ENCODE measurements at regions not wholly inside any gene's neighbourhood (a gene's known extent, or its start where the extent isn't known, plus 50 kb on each side); places are given as distances from the start of the nearest gene placed in this dataset.

GRCh38 chr6:139823099-139823807 is 448.8 kb upstream of the CITED2 start:
- no peak for DNase-seq (ENCODE audit: low read depth in 2 of 3, low spot score in 2 of 3)

GRCh38 chr6:139821676-139822223 is 447.3 kb upstream of the CITED2 start:
- no peak for DNase-seq (ENCODE audit: low read depth in 2 of 3, low spot score in 2 of 3)

DNA sequence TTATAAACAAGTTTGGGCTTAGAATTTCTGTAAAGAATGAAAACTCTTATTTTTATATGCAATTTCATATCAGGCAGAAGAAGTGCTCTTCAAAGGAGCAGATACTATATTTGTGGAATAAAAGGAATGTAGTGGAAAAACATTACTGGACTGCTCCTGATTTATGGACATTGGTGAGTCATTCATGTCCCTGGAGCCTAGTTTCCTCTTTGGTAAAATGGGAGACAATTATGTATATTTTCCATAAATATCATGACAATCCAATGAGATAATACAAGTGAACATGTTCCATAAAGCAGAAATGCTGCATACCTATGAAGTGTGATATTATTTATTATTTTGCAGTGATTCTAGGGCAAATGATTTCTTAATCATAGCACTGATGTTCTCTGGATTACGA is 445.8 kb upstream of the CITED2 start:
- DNase-seq (ENCODE audit: low read depth in 2 of 3, low spot score in 2 of 3): no peak

GRCh38 chr6:139819776-139820175 is 445.3 kb upstream of the CITED2 start:
- no peak for DNase-seq (ENCODE audit: low read depth in 2 of 3, low spot score in 2 of 3)

DNA sequence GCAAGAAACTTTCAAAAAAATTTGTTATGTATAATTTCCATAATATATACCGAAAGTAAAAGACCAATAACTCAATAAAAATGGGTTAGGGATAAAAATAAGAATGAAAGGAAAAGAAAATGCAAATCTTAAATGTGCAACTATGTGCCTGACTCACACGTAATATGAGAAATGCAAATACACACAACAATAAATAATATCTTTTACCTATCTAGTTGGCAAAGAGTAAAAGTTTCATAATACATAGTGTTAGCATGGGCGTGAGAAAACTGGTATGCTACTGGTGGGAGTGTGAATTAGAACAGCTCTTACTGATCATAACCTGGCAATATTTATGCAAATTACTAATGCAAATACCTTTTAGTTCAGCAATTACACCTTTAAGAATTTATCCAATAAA is 438.5 kb upstream of the CITED2 start:
- DNase-seq (ENCODE audit: low read depth in 2 of 3, low spot score in 2 of 3): no peak

GRCh38 chr6:139801571-139802321 is 427.3 kb upstream of the CITED2 start:
- DNase-seq (ENCODE audit: low read depth in 2 of 3, low spot score in 2 of 3): no peak

- DNase-seq (ENCODE audit: low read depth in 2 of 3, low spot score in 2 of 3): no peak
Observed at GRCh38 chr6:139800837-139801236, 426.4 kb upstream of the CITED2 start.

GRCh38 chr6:139790527-139790926 is 416.1 kb upstream of the CITED2 start:
- no peak for DNase-seq (ENCODE audit: low read depth in 2 of 3, low spot score in 2 of 3)

DNA sequence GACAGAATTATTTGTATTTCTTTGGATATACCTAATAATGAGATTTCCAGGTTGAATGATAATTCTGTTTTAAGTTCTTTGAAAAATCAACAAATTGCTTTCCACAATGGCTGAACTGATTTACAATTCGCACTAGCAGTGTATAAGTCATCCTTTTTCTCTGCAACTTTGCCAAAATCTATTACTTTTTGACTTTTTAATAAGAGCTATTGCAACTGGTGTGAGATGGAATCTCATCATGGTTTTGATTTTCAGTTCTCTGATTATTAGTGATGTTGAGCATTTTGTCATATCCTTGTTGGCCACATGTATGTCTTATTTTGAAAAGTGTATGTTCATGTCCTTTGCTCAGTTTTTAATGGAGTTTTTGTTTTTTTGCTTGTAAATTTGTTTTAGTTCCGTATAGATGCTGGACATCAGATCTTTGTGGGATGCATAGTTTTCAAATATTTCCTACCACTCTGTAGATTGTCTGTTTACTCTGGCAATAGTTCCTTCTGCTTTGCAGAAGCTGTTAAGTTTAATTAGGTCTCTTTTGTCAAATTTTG is 409.8 kb upstream of the CITED2 start:
- DNase-seq (ENCODE audit: low read depth in 2 of 3, low spot score in 2 of 3): no peak

DNA sequence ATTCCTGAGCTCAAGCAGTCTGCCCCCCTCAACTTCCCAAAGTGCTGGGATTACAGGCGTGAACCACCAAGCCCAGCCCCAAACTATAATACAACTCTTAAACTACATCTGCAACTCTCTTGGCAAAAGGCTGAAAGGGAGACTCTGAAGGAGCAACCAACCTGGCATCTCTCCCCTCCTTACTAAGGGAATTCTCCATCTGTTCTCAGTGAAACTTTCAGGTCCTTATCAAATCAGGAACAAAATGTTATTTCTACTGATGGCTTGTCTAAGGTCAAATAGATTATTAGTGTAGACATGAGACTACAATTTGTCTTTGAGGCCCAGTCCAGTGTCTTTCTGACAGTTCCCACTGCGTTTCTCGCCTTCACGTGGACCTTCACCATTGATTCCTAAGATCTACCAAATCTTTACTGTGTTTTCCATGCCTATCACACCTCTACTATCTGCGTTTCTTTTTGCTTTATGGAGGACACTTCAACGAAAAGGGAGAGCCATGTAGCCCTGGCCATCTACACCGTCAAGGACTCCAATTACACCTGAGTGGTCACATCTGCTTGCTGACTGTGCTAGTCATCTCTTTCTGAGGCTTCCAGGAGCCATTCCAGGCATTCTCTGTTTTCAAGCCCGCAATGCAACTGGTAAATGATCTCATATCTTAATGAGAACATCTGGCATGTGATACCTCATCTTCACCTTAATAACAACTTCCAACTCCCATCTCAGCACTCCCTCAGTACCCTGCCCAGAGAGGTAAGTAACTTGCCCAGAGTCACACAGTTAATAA is 405.7 kb upstream of the CITED2 start:
- DNase-seq (ENCODE audit: low read depth in 2 of 3, low spot score in 2 of 3): no peak

- DNase-seq (ENCODE audit: low read depth in 2 of 3, low spot score in 2 of 3): no peak
Observed at GRCh38 chr6:139778688-139779087, 404.2 kb upstream of the CITED2 start.

GRCh38 chr6:139778106-139778505 is 403.7 kb upstream of the CITED2 start:
- DNase-seq (ENCODE audit: low read depth in 2 of 3, low spot score in 2 of 3): no peak

DNA sequence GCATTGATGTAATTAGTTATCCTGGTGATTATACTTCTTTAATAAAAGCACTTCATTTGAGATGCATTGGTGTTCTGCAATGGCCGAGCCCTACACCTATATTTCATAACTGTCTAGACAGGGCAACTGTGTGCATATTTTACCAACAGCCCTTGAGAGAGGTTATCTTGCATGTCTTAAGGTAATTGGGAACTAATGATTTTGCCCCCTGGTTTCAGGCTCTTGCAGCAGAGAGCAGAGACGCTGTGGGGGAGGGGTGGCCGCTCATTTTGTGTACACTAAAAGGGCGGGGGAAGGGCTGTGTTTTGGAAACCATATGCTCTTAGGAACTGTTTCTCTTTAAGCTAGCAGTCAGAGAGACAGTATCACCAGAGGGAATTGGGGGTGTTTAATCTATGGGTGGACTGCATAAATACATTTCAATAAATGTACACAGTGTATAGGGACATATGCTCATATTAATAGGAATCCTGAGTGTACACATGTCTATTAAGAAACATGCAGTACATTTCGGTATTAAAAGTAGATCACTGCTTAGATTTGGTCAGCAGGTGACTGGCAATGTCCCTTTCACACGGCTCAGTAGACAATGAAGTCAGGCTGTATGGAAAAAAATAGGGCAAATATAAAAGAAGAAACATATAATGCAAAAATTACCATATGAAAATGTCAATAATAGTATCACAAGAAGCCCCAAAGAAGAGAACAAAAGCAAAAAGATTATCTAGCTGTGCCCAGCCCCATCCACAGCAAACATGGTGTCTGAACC is 402.9 kb upstream of the CITED2 start:
- DNase-seq (ENCODE audit: low read depth in 2 of 3, low spot score in 2 of 3): no peak

DNA sequence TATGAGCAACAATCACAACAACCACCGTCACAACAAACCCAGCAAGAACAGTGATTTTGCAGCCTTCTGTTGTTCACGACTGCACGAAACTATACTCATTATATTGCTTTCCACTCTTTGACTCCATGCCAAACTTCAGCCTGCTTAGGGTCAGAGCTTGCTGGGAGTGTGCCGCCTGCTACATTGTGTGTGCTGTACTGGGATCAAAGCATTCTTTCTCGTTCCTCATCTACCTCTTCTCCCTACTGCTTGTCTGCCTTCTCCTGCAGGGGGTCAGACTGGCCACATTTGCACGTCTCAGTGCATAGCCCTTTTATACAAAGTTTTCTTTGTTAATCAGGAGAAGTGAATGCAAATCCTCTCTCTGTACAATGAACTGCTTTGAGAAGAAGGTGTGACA is 401.6 kb upstream of the CITED2 start:
- no peak for DNase-seq (ENCODE audit: low read depth in 2 of 3, low spot score in 2 of 3)

DNA sequence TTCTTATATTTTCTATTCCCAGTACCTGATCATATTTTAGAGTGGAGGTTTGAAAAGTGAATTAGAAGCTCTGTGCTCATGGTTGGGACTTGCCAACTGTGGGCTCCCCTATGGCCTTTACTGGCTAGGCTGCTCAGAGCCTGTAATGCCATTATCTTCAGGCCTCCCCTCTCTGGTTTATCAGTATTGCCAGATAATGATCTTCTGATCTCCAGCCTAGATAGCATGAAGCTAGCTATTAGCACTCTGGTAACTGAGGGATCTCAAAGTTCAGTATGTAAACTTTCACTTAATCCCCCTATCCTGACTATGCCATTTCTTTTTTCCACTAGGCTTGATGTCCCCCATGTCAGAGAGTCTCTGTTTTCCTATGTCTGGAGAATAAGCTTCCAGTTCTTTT is 393.7 kb upstream of the CITED2 start:
- DNase-seq (ENCODE audit: low read depth in 2 of 3, low spot score in 2 of 3): no peak

DNA sequence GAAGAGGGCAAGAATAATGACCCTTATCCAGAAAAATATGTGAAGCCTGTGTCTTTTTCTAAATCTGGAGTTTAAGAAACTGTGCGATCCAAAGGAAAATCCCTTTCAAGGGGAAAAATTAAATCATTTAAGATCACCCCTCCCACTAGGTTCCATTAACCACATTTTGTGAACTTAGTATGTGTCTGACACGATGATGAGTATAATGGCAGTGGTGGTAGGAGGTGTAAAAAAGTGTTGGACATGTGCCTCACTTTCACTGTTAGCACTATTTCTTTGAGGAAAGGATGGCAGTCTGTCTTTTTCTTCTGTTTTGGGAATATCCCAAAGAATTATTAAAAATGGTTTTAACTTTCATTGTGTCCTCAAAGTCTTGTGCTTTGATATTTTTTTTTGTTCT is 392.3 kb upstream of the CITED2 start:
- no peak for DNase-seq (ENCODE audit: low read depth in 2 of 3, low spot score in 2 of 3)

- no peak for DNase-seq (ENCODE audit: low read depth in 2 of 3, low spot score in 2 of 3)
Observed at GRCh38 chr6:139765825-139766285, 391.4 kb upstream of the CITED2 start.

DNA sequence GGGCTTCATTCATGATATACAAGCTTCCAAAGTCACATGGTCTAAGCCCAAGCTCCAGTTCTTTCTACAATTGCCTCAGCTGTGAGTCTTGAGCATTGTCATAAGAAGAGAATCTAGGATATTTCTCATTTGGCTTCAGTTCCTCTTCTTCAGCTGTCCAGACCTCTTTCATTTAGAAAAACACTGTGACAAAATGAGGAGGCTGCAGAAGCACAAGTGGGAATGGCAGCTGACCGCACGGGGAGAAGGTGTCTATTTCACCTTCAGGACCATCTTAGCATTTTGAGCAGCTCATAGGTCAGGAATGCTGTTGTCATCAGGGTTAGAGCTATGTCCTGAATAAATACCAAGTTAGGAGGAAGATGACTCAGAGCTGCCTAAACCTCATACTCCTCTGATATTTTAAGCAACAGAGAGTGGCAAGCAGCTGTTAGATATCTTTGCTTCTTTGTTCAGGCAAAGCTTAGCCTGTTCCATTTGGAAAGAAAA is 390.1 kb upstream of the CITED2 start:
- DNase-seq (ENCODE audit: low read depth in 2 of 3, low spot score in 2 of 3): no peak

GRCh38 chr6:139763468-139764210 is 389.2 kb upstream of the CITED2 start:
- no peak for DNase-seq (ENCODE audit: low read depth in 2 of 3, low spot score in 2 of 3)

- DNase-seq (ENCODE audit: low read depth in 2 of 3, low spot score in 2 of 3): no peak
Observed at GRCh38 chr6:139762587-139763031, 388.2 kb upstream of the CITED2 start.
